CD4-positive, CD25-positive, alpha-beta regulatory T cell (primary cell): ENCODE measurements at regions not wholly inside any gene's neighbourhood (a gene's known extent, or its start where the extent isn't known, plus 50 kb on each side); places are given as distances from the start of the nearest gene placed in this dataset.
A peak's percentile ranks its signal among the peaks of the same experiment; 100 is the strongest.

Source experiments
- ATAC-seq, 2 donors: fragments of 150-1000 bp; cut with Tn5 transposase; one replicate each; pipeline ENCODE4 v1.10.0; 2021; ENCODE audit warnings: low read depth in 2 of 2, moderate number of reproducible peaks in 2 of 2, moderate library complexity in 1 of 2
- DNase-seq, 3 donors: peaks; one replicate each; pipeline versions ENCODE4 v3.0.0 to v3.0.0-alpha.2; 2012 to 2022; ENCODE audit warnings: mixed read lengths in 1 of 3
- H3K27ac ChIP-seq: one replicate; pipeline ENCODE4 v1.7.0; 2013; ENCODE audit warnings: mild to moderate bottlenecking, low read length; ENCODE audit not compliant: insufficient read depth, poor library complexity, severe bottlenecking
- H3K27me3 ChIP-seq: one replicate; pipeline ENCODE4 v1.7.0; 2013; ENCODE audit warnings: low read length; ENCODE audit not compliant: control insufficient read depth, insufficient read depth
- H3K36me3 ChIP-seq: one replicate; pipeline ENCODE4 v1.7.0; 2013; ENCODE audit warnings: mild to moderate bottlenecking, low read length, moderate library complexity; ENCODE audit not compliant: control insufficient read depth, insufficient read depth
- H3K4me1 ChIP-seq: 2 replicates; pipeline ENCODE4 v1.7.0; 2013; ENCODE audit warnings: mild to moderate bottlenecking, low read length; ENCODE audit not compliant: insufficient read depth, control insufficient read depth, poor library complexity, severe bottlenecking
- H3K4me3 ChIP-seq: one replicate; pipeline ENCODE4 v1.7.0; 2013; ENCODE audit warnings: low read depth, mild to moderate bottlenecking, low read length, moderate library complexity
- H3K9me3 ChIP-seq, 2 experiments: 1 replicate in 1 of 2; 2 replicates in 1 of 2; pipeline ENCODE4 v1.7.0; 2013; ENCODE audit warnings: low read length in 2 of 2, mild to moderate bottlenecking in 1 of 2, moderate library complexity in 1 of 2; ENCODE audit not compliant: control insufficient read depth in 2 of 2
- H3K27ac Mint-ChIP-seq, 3 donors: one replicate each; pipeline ENCODE4 v1.8.0; 2020 to 2022; ENCODE audit warnings: mild to moderate bottlenecking in 3 of 3, mixed read lengths in 3 of 3, moderate library complexity in 2 of 3
- H3K27me3 Mint-ChIP-seq: one replicate; pipeline ENCODE4 v1.8.0; 2022; ENCODE audit warnings: mild to moderate bottlenecking, mixed read lengths
- H3K36me3 Mint-ChIP-seq: one replicate; pipeline ENCODE4 v1.8.0; 2020; ENCODE audit warnings: mixed read lengths
- H3K4me1 Mint-ChIP-seq, 4 donors: one replicate each; pipeline ENCODE4 v1.8.0; 2020 to 2022; ENCODE audit warnings: mixed read lengths in 4 of 4, mild to moderate bottlenecking in 1 of 4
- H3K4me3 Mint-ChIP-seq, 4 donors: one replicate each; pipeline ENCODE4 v1.8.0; 2020 to 2022; ENCODE audit warnings: mild to moderate bottlenecking in 4 of 4, mixed read lengths in 4 of 4, moderate library complexity in 3 of 4
- H3K9me3 Mint-ChIP-seq, 7 donors: one replicate each; pipeline ENCODE4 v1.8.0; 2020 to 2022; ENCODE audit warnings: mixed read lengths in 7 of 7, mild to moderate bottlenecking in 3 of 7, moderate library complexity in 2 of 7

DNA sequence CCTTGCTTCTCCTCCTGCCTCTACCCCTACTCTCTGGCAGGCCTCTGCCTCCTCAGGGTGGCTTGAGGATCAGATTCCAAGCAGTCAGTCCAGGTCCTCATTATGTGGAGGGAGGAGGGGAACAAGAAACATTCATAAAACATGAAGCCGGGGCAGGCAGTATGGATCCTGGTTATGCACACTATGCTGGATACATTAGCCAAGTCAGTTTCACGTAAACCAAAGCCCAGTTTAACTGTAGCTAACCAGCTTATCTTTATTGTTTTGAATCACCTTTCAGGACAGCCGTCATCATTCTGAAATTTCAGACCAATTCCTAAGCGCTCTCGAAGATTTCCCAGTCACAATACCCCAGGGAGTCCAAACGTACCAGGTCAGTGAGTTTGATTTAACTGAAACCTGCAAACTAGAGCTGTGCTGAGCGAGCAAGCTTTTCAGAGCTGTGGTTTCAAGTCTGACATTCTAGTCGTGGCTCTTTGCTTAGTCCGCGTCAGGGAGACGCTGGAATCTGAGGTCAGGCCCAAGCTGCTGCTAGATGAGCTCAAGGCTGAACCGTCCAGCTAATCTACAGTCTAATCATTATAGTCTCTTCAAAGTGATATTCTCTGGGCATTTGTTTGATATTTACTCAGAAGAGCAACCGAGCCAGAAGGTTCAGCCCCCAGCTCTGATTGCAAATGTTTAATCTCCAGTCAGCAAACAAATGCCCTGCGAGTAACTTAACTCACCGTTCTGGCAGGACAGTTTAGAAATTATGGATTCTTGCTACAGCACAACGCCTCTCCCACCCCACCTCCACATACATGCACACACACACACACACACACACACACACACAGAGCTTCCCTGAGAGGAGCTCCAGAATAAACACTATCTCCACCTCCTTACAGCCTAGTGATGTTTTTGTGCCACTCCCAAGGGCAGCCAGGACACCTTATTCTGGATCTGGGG lies 63.8 kb upstream of the BZW1 start:
- Histone ChIP-seq H3K9me3 (no peaks in the 10 kb centered on the region), H3K36me3 (no peaks in the 10 kb centered on the region), H3K4me3 (no peak overlapping the region), H3K27me3 (peaks cover 5% of the 10 kb centered on the region), H3K4me1 (no peaks in the 10 kb centered on the region), H3K27ac (no peak overlapping the region)
- Mint-ChIP-seq H3K36me3 (no peaks in the 10 kb centered on the region), H3K27ac (no peak overlapping the region), H3K4me3 (no peak overlapping the region), H3K27me3 (peaks cover 17% of the 10 kb centered on the region), H3K4me1 (no peaks in the 10 kb centered on the region), H3K9me3 (no peaks in the 10 kb centered on the region)
- ATAC-seq (no peak), DNase-seq (no peak)

DNA sequence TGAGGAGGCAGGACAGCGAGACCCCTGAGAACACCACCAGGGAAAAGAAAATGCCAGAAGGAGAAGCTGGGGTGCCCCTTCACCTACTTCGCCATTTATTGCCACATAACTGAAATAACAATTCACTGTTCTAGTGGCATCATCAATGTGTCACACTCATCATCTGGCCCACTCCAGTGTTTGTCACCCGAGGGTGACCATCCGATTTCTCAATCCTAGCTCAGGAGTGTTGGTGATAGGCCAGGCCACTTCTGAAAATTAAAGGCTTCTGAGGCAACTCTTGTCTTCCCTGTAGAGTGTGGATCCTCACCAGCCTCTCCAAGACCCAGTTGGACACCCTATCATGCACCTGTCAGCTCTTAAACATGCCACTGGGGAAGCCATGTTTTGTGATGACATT lies 62.9 kb upstream of the BZW1 start:
- H3K27ac Mint-ChIP-seq = peak overlapping the region in 1 of 3 donors; percentile 18
- H3K4me1 ChIP-seq = no peaks in the 10 kb centered on the region
- no peaks in the 10 kb centered on the region for H3K36me3 Mint-ChIP-seq
- no peak overlapping the region for H3K4me3 Mint-ChIP-seq
- H3K27me3 Mint-ChIP-seq = peaks cover 21% of the 10 kb centered on the region
- H3K27me3 ChIP-seq = peaks cover 5% of the 10 kb centered on the region
- no peak overlapping the region for H3K4me3 ChIP-seq
- no peak for DNase-seq
- no peaks in the 10 kb centered on the region for H3K9me3 Mint-ChIP-seq
- ATAC-seq = no peak
- H3K9me3 ChIP-seq = no peaks in the 10 kb centered on the region
- H3K36me3 ChIP-seq = no peaks in the 10 kb centered on the region
- H3K27ac ChIP-seq = no peak overlapping the region
- H3K4me1 Mint-ChIP-seq = peaks cover 0 to 2% (median 0%) of the 10 kb centered on the region in 4 donors

DNA sequence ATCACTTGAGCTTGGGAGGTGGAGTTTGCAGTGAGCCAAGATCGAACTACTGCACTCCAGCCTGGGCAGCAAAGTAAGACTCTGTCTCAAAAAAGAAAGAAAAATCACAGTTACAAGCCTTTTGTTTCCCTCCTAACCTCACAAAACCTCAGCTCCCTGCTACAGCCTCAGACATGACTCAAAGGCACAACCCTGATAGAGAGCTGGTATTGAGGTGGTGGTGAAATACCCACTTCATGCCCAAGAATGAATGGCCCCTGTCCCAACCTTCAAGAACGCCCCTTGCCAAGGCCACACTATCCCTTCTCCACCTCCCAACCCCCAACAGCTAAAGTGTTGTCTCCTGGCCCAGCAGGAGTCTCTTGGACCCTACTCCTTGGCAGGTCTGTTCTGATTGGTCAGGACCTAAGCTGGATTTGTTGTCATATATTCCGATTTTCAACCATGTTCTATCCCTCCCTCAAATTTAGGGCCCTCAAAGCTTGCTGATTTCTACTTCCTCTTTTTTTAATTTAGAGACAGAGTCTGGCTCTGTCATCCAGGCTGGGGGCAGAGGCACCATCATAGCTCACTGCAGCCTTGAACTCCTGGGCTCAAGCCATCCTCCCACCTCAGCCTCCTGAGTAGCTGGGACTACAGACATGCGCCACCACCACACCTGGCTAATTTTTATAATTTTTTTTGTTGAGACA lies 61.9 kb upstream of the BZW1 start:
- Mint-ChIP-seq H3K4me3 (no peak overlapping the region), H3K4me1 (peaks cover 0 to 12% (median 0%) of the 10 kb centered on the region in 4 donors), H3K27ac (no peak overlapping the region), H3K27me3 (peaks cover 28% of the 10 kb centered on the region), H3K9me3 (no peaks in the 10 kb centered on the region), H3K36me3 (no peaks in the 10 kb centered on the region)
- no peaks in the 10 kb centered on the region for H3K9me3 ChIP-seq
- ATAC-seq (no peak), DNase-seq (no peak)
- peaks cover 5% of the 10 kb centered on the region for H3K27me3 ChIP-seq
- no peaks in the 10 kb centered on the region for H3K4me1 ChIP-seq
- H3K36me3 ChIP-seq = no peaks in the 10 kb centered on the region
- H3K27ac ChIP-seq = no peak overlapping the region
- no peak overlapping the region for H3K4me3 ChIP-seq

DNA sequence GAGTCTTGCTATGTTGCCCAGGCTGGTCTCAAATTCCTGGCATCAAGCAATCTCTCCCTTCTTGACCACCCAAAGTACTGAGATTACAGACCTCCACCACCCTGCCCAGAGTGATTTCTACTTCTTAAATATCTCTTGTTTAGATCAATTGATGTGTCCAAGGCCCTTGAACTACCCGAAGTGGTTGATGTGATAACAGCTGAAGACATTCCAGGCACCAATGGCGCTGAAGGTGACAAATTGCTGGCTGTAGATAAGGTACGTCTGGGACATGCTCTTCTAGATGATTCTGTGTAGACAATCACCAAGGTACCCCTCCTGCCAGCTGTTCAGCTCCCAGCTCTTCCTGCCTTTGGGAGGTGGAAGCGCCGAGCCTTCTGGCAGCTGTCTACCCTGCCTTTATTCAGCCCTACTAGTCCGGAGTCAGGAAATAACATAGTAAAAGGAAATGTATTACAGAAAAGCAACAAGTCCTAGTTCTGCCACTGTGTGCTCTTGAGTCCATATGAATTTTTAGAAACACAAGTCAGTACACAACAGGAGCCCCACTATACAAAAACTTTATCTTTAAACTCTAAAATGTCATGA lies 61.3 kb upstream of the BZW1 start:
- H3K4me1 Mint-ChIP-seq = peaks cover 0 to 16% (median 0%) of the 10 kb centered on the region in 4 donors
- DNase-seq (no peak), ATAC-seq (no peak)

DNA sequence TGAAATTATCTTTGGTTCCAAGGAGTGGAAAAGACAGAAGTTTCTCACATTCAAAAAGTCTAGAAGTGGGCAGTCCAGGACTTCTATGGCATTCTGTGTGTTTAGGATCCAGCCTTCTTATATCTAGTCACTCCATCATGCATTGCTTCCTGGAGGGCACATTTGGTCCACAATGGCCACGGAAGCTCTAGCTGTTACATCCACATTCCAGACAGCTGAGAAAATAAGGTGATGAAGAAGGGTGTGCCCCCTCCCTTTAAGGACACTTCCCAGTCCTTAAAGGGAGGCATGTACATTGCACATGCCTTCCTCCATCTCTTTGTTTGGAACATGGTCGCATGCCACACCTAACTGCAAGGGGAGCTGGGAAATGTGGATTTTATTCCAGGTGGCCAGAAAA lies 59.9 kb upstream of the BZW1 start:
- H3K4me1 ChIP-seq = no peaks in the 10 kb centered on the region
- H3K9me3 ChIP-seq = no peaks in the 10 kb centered on the region
- Mint-ChIP-seq H3K9me3 (no peaks in the 10 kb centered on the region), H3K36me3 (no peaks in the 10 kb centered on the region), H3K4me3 (no peak overlapping the region), H3K27ac (no peak overlapping the region), H3K4me1 (peaks cover 0 to 16% (median 0%) of the 10 kb centered on the region in 4 donors), H3K27me3 (peaks cover 30% of the 10 kb centered on the region)
- H3K27me3 ChIP-seq = peaks cover 9% of the 10 kb centered on the region
- no peak overlapping the region for H3K27ac ChIP-seq
- H3K4me3 ChIP-seq = no peak overlapping the region
- DNase-seq = no peak
- no peak for ATAC-seq
- H3K36me3 ChIP-seq = no peaks in the 10 kb centered on the region

More for the DNA sequence above, 61.3 kb upstream of the BZW1 start:
- peaks cover 30% of the 10 kb centered on the region for H3K27me3 Mint-ChIP-seq
- no peaks in the 10 kb centered on the region for H3K36me3 ChIP-seq
- H3K27ac Mint-ChIP-seq = no peak overlapping the region
- no peak overlapping the region for H3K27ac ChIP-seq
- H3K4me3 ChIP-seq = no peak overlapping the region
- peaks cover 5% of the 10 kb centered on the region for H3K27me3 ChIP-seq
- no peaks in the 10 kb centered on the region for H3K36me3 Mint-ChIP-seq
- H3K9me3 Mint-ChIP-seq = no peaks in the 10 kb centered on the region
- H3K4me3 Mint-ChIP-seq = no peak overlapping the region
- H3K9me3 ChIP-seq = no peaks in the 10 kb centered on the region
- H3K4me1 ChIP-seq = no peaks in the 10 kb centered on the region

DNA sequence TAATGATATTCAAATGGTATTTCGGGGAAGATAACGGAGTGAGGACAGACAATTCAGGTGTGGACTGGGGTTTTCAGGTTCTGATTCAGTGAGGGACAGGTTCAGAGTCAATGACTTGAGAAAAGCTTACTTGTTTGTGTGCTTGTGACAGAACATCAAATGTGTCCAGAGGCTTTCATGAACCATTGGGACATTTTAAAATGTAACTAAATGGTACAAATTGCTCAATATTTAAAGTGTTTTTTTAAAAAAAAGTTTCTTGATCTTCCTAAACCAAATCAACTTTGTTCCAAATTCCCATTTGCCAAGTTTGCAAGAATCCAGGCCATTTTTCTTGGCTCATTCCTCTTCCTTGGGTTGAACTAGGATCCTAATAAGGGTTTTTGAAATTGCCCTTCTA lies 59.4 kb upstream of the BZW1 start:
- Mint-ChIP-seq H3K9me3 (no peaks in the 10 kb centered on the region), H3K27me3 (peaks cover 30% of the 10 kb centered on the region), H3K36me3 (no peaks in the 10 kb centered on the region), H3K27ac (no peak overlapping the region), H3K4me1 (peaks cover 0 to 16% (median 0%) of the 10 kb centered on the region in 4 donors), H3K4me3 (no peak overlapping the region)
- Histone ChIP-seq H3K27ac (no peak overlapping the region), H3K4me3 (no peak overlapping the region), H3K36me3 (no peaks in the 10 kb centered on the region), H3K4me1 (no peaks in the 10 kb centered on the region), H3K9me3 (no peaks in the 10 kb centered on the region), H3K27me3 (peaks cover 13% of the 10 kb centered on the region)
- ATAC-seq = no peak
- no peak for DNase-seq

DNA sequence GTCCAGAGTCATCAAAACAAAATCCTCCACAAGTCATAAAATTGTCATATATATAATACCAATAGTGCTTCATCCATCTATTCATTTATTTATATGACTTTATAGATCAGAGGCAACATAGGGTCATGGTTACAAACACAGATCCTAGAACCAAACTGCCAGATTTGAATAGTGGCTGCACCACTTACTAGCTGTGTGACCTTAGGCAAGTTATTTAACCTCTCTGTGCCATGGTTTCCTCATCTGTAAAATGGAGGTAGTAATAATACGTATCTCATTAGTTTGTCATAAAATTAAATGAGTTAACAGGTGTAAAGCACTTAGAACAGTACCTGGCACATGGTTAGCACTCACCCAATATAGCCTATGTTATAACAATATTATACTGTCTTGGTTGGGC lies 58.9 kb upstream of the BZW1 start:
- peaks cover 30% of the 10 kb centered on the region for H3K27me3 Mint-ChIP-seq
- H3K9me3 Mint-ChIP-seq = no peaks in the 10 kb centered on the region
- Histone ChIP-seq H3K4me3 (no peak overlapping the region), H3K9me3 (no peaks in the 10 kb centered on the region), H3K27me3 (peaks cover 13% of the 10 kb centered on the region), H3K27ac (no peak overlapping the region), H3K36me3 (no peaks in the 10 kb centered on the region), H3K4me1 (no peaks in the 10 kb centered on the region)
- ATAC-seq (no peak), DNase-seq (no peak)
- H3K4me1 Mint-ChIP-seq = peaks cover 0 to 16% (median 0%) of the 10 kb centered on the region in 4 donors
- no peak overlapping the region for H3K27ac Mint-ChIP-seq
- no peaks in the 10 kb centered on the region for H3K36me3 Mint-ChIP-seq
- H3K4me3 Mint-ChIP-seq = no peak overlapping the region
